WERI-Rb-1 (cell line): ENCODE measurements at regions not wholly inside any gene's neighbourhood (a gene's known extent, or its start where the extent isn't known, plus 50 kb on each side); places are given as distances from the start of the nearest gene placed in this dataset.
"Not testable (repeated sequence)": the region's sequence is repeated elsewhere in the genome, so short reads cannot be mapped to it uniquely, and the experiment has no call there.

Source experiments
- DNase-seq: peaks from one replicate; pipeline ENCODE4 v3.0.0-alpha.2; 2020
- H3K27ac ChIP-seq: fragments of 250-450 bp; sonication (Bioruptor Pico); 2 replicates; pipeline ENCODE4 v1.5.1; 2020; ENCODE audit warnings: mild to moderate bottlenecking, moderate library complexity
- H3K27me3 ChIP-seq: fragments of 250-450 bp; sonication (Bioruptor Pico); 2 replicates; pipeline ENCODE4 v1.5.1; 2021; ENCODE audit warnings: mild to moderate bottlenecking, low read depth, moderate library complexity; ENCODE audit not compliant: insufficient read depth, severe bottlenecking
- H3K36me3 ChIP-seq: fragments of 250-450 bp; sonication (Bioruptor Pico); 2 replicates; pipeline ENCODE4 v1.5.1; 2020; ENCODE audit warnings: mild to moderate bottlenecking, moderate library complexity
- H3K4me3 ChIP-seq: 2 replicates; pipeline ENCODE4 v1.5.1; 2011; ENCODE audit warnings: low read depth, mild to moderate bottlenecking, control low read depth, low read length
- H3K9me3 ChIP-seq: fragments of 250-450 bp; sonication (Bioruptor Pico); 2 replicates; pipeline ENCODE4 v1.5.1; 2021; ENCODE audit warnings: mild to moderate bottlenecking, moderate library complexity; ENCODE audit not compliant: severe bottlenecking
- CTCF ChIP-seq: IDR thresholded peaks from 2 replicates; pipeline ENCODE4 v1.5.1; 2011; ENCODE audit warnings: low read depth, mild to moderate bottlenecking, control low read depth, inconsistent platforms, low read length

GRCh38 chr14:27338012-27338411 is 740.2 kb upstream of the NOVA1 start:
- no peak for TF ChIP-seq CTCF
- H3K27ac ChIP-seq = no peak overlapping the region
- no peaks in the 10 kb centered on the region for H3K9me3 ChIP-seq
- no peak overlapping the region for H3K4me3 ChIP-seq
- DNase-seq = no peak
- no peaks in the 10 kb centered on the region for H3K36me3 ChIP-seq
- no peaks in the 10 kb centered on the region for H3K27me3 ChIP-seq

GRCh38 chr14:27363036-27363435 is 765.2 kb upstream of the NOVA1 start:
- not testable (repeated sequence) for DNase-seq, H3K36me3 ChIP-seq, H3K27me3 ChIP-seq, H3K4me3 ChIP-seq, H3K9me3 ChIP-seq, H3K27ac ChIP-seq

- no peak overlapping the region for H3K27ac ChIP-seq
- H3K27me3 ChIP-seq = peaks cover 3% of the 10 kb centered on the region
- no peak for DNase-seq
- TF ChIP-seq CTCF = no peak
- H3K4me3 ChIP-seq = no peak overlapping the region
- H3K36me3 ChIP-seq = no peaks in the 10 kb centered on the region
- H3K9me3 ChIP-seq = no peaks in the 10 kb centered on the region
These were observed 768.8 kb upstream of the NOVA1 start for GRCh38 chr14:27366596-27366995.

GRCh38 chr14:27367345-27367744 is 769.5 kb upstream of the NOVA1 start:
- Histone ChIP-seq H3K36me3 (no peaks in the 10 kb centered on the region), H3K27me3 (peaks cover 3% of the 10 kb centered on the region), H3K27ac (no peak overlapping the region), H3K4me3 (no peak overlapping the region), H3K9me3 (no peaks in the 10 kb centered on the region)
- no peak for DNase-seq
- TF ChIP-seq CTCF = no peak

- Histone ChIP-seq H3K36me3 (no peaks in the 10 kb centered on the region), H3K27ac (no peak overlapping the region), H3K27me3 (no peaks in the 10 kb centered on the region), H3K9me3 (no peaks in the 10 kb centered on the region), H3K4me3 (no peak overlapping the region)
- no peak for TF ChIP-seq CTCF
- no peak for DNase-seq
These were observed 772.2 kb upstream of the NOVA1 start for GRCh38 chr14:27370074-27370473.

GRCh38 chr14:27370775-27371174 is 772.9 kb upstream of the NOVA1 start:
- Histone ChIP-seq H3K27ac (no peak overlapping the region), H3K36me3 (no peaks in the 10 kb centered on the region), H3K4me3 (no peak overlapping the region), H3K9me3 (no peaks in the 10 kb centered on the region), H3K27me3 (no peaks in the 10 kb centered on the region)
- no peak for DNase-seq
- TF ChIP-seq CTCF = no peak

- Histone ChIP-seq H3K27me3 (no peaks in the 10 kb centered on the region), H3K4me3 (no peak overlapping the region), H3K27ac (no peak overlapping the region), H3K9me3 (no peaks in the 10 kb centered on the region), H3K36me3 (no peaks in the 10 kb centered on the region)
- DNase-seq = no peak
- TF ChIP-seq CTCF = no peak
These were observed 773.4 kb upstream of the NOVA1 start for GRCh38 chr14:27371209-27371608.
